Epithelial cell of proximal tubule (primary cell): ENCODE measurements at regions not wholly inside any gene's neighbourhood (a gene's known extent, or its start where the extent isn't known, plus 50 kb on each side); places are given as distances from the start of the nearest gene placed in this dataset.

Source experiments
- DNase-seq: peaks from one replicate; pipeline ENCODE4 v3.0.0-alpha.2; 2011; ENCODE audit warnings: low read depth
- H3K4me3 ChIP-seq: 2 replicates; pipeline ENCODE4 v1.5.1; 2011; ENCODE audit warnings: low read depth, mild to moderate bottlenecking, low read length
- CTCF ChIP-seq: conservative IDR thresholded peaks from 2 replicates; pipeline ENCODE4 v1.5.1; 2012; ENCODE audit warnings: low read depth, mild to moderate bottlenecking, low read length

GRCh38 chr6:17047889-17048288 lies 54.0 kb upstream of the STMND1 start:
- no peak for DNase-seq
- H3K4me3 ChIP-seq, result no peak overlapping the region
- TF ChIP-seq CTCF, result no peak

GRCh38 chr6:17045581-17046322 lies 56.1 kb upstream of the STMND1 start:
- no peak for TF ChIP-seq CTCF
- H3K4me3 ChIP-seq, result no peak overlapping the region
- DNase-seq, result no peak

- TF ChIP-seq CTCF, result no peak
- no peak overlapping the region for H3K4me3 ChIP-seq
- no peak for DNase-seq
Observed at GRCh38 chr6:17043148-17043522, 58.7 kb upstream of the STMND1 start.

DNA sequence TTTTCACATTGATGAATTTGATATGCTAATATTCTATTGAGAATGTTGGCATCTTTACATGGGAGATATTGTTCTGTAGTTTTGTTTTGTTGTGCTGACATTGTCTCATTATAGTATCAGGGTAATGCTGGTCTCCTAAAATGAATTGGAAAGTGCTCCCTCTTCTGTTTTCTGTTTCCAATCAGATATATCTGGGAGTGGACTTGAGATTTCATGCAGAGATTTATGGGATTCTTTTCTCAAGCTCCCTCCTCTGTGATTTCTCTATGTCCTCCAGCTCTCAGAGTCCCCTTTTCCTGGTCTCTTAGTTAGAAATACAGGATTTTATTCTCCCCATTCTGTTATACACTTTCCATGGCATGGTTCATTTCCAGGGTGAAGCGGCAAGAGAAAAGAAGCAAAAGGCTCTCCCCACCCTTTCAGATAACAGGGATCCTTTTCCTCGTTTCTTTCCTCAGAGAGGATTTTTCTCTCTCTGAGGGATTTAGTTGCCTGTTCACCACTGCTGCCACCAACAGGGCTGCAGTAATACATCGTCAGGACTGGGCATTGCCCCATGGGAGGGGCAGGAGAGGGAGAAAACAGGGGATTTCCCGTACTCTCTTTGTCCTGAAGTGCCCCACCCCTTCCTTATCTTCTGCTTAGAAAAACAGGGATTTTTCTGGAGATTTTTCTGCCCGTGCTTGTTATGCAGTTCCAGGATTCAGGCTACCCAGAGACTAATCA lies 59.3 kb upstream of the STMND1 start:
- peak; percentile 23 for DNase-seq
- H3K4me3 ChIP-seq, result no peak overlapping the region
- peak; percentile 44 for TF ChIP-seq CTCF

- no peak for DNase-seq
- TF ChIP-seq CTCF, result no peak
- no peak overlapping the region for H3K4me3 ChIP-seq
Observed at GRCh38 chr6:17039266-17039665, 62.6 kb upstream of the STMND1 start.

DNA sequence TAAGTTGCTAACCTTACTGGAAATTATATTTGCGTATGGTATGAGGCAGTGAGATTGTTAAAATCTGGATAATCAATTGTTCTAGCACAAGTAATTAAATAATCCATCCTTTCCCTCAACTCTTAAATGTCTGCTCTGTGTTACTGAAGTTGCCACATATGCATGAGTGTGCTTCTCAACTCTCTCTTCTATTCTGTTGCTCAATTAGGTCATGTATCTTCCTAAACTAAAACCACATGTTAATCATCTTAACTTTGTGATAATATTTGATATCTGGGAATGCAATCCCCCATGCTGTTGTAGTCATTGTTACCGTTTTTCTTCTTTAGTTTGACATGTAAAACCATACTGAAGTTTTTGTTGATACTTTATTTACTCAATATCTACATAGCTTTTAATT lies 63.5 kb upstream of the STMND1 start:
- TF ChIP-seq CTCF, result no peak
- no peak overlapping the region for H3K4me3 ChIP-seq
- DNase-seq, result no peak

GRCh38 chr6:17036065-17036393 lies 65.8 kb upstream of the STMND1 start:
- TF ChIP-seq CTCF, result no peak
- H3K4me3 ChIP-seq, result no peak overlapping the region
- DNase-seq, result no peak
